GM18951 (cell line): ENCODE measurements at regions not wholly inside any gene's neighbourhood (a gene's known extent, or its start where the extent isn't known, plus 50 kb on each side); places are given as distances from the start of the nearest gene placed in this dataset.

ENCODE experiments used
- POLR2A ChIP-seq: IDR thresholded peaks from 4 replicates; pipeline ENCODE4 v1.6.1; 2011; ENCODE audit warnings: mild to moderate bottlenecking; ENCODE audit not compliant: insufficient read length, insufficient read depth; ENCODE audit errors: extremely low read depth
- in situ Hi-C: fragments of 300-500 bp; cut with MboI; formaldehyde crosslinking; loops from one replicate; pipeline ENCODE4 v1.12.0; 2022; ENCODE audit warnings: low sequenced_read_pairs, mixed read lengths, inconsistent platforms; ENCODE audit not compliant: unreplicated experiment

GRCh38 chr3:88657459-88657858 is 450.0 kb upstream of the EPHA3 start:
- in situ Hi-C loops: no loop called here
- no peak for TF ChIP-seq POLR2A

- in situ Hi-C loops: no loop called here
- no peak for TF ChIP-seq POLR2A
Observed at GRCh38 chr3:88661433-88661824, 446.0 kb upstream of the EPHA3 start.

GRCh38 chr3:88668180-88668579 is 439.2 kb upstream of the EPHA3 start:
- in situ Hi-C loops: no loop called here
- no peak for TF ChIP-seq POLR2A

- in situ Hi-C loops: no loop called here
- no peak for TF ChIP-seq POLR2A
Observed at GRCh38 chr3:88671573-88671972, 435.8 kb upstream of the EPHA3 start.

- in situ Hi-C loops: no loop called here
Observed at GRCh38 chr3:88677298-88677697, 430.1 kb upstream of the EPHA3 start.

GRCh38 chr3:88678747-88679146 is 428.7 kb upstream of the EPHA3 start:
- in situ Hi-C loops: no loop called here
- TF ChIP-seq POLR2A: no peak

More at GRCh38 chr3:88677298-88677697, 430.1 kb upstream of the EPHA3 start:
- TF ChIP-seq POLR2A: no peak

GRCh38 chr3:88690287-88690686 is 417.1 kb upstream of the EPHA3 start:
- in situ Hi-C loops: no loop called here
- TF ChIP-seq POLR2A: no peak

- in situ Hi-C loops: no loop called here
- no peak for TF ChIP-seq POLR2A
Observed at GRCh38 chr3:88691081-88691480, 416.3 kb upstream of the EPHA3 start.

- no peak for TF ChIP-seq POLR2A
- in situ Hi-C loops: no loop called here
Observed at GRCh38 chr3:88703501-88704059, 403.8 kb upstream of the EPHA3 start.

- TF ChIP-seq POLR2A: no peak
- in situ Hi-C loops: no loop called here
Observed at GRCh38 chr3:88704338-88704737, 403.1 kb upstream of the EPHA3 start.

GRCh38 chr3:88707837-88708236 is 399.6 kb upstream of the EPHA3 start:
- no peak for TF ChIP-seq POLR2A
- in situ Hi-C loops: no loop called here

- in situ Hi-C loops: no loop called here
- no peak for TF ChIP-seq POLR2A
Observed at GRCh38 chr3:88712552-88712951, 394.9 kb upstream of the EPHA3 start.

GRCh38 chr3:88713233-88713691 is 394.2 kb upstream of the EPHA3 start:
- no peak for TF ChIP-seq POLR2A
- in situ Hi-C loops: no loop called here

- in situ Hi-C loops: no loop called here
- TF ChIP-seq POLR2A: no peak
Observed at GRCh38 chr3:88725440-88726165, 381.8 kb upstream of the EPHA3 start.
